ENCODE measurements at regions not wholly inside any gene's neighbourhood (a gene's known extent, or its start where the extent isn't known, plus 50 kb on each side); places are given as distances from the start of the nearest gene placed in this dataset.

DNA sequence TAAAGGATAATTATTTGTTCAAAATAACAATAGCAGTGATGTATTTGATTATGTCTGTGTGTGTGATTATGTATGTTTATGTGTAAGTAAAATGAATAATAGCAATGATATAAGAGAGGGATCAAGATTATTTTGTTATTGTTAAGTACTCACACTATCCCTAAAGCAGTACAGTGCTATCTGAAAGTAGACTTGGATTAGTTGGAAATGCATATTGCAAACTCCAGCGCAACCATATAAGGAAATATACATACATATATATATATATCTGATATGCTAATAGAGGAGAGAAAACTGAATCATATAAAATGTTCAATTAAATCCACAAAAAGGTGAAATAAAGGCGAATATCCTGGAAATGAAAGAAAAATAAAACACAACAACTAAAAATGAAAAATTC, 268.4 kb downstream of the HINT1 start:
- Histone ChIP-seq H3K27me3 (no peaks in the 10 kb centered on the region), H3K27ac (no peak overlapping the region), H3K4me1 (no peaks in the 10 kb centered on the region), H3K4me3 (no peak overlapping the region), H3K9me3 (no peaks in the 10 kb centered on the region), H3K36me3 (no peaks in the 10 kb centered on the region)
- intact Hi-C loops (cut with DNase I), result no loop called here
- DNase-seq (ENCODE audit: low spot score in 2 of 2), result no peak
- TF ChIP-seq, protein P1, sequence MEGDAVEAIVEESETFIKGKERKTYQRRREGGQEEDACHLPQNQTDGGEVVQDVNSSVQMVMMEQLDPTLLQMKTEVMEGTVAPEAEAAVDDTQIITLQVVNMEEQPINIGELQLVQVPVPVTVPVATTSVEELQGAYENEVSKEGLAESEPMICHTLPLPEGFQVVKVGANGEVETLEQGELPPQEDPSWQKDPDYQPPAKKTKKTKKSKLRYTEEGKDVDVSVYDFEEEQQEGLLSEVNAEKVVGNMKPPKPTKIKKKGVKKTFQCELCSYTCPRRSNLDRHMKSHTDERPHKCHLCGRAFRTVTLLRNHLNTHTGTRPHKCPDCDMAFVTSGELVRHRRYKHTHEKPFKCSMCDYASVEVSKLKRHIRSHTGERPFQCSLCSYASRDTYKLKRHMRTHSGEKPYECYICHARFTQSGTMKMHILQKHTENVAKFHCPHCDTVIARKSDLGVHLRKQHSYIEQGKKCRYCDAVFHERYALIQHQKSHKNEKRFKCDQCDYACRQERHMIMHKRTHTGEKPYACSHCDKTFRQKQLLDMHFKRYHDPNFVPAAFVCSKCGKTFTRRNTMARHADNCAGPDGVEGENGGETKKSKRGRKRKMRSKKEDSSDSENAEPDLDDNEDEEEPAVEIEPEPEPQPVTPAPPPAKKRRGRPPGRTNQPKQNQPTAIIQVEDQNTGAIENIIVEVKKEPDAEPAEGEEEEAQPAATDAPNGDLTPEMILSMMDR (IDR thresholded peaks at IDR 0.05), result no peak

DNA sequence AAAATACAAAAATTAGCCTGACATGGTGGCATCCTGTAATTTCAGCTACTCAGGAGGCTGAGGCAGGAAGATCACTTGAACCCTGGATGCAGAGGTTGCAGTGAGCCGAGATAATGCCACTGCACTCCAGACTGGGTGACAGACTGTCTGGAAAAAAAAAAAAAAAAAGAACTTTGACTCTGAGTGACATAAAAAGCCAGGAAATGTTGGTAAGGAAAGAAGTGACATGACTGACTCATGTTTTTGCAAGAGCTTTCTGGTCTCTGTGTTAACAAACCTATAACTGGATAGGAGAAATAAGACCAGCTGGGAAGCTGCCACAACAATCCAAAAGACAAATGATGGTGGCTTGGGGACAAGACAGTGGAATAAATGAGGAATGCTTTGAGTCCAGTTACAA, 272.1 kb downstream of the HINT1 start:
- Histone ChIP-seq H3K4me1 (no peaks in the 10 kb centered on the region), H3K9me3 (no peaks in the 10 kb centered on the region), H3K27ac (no peak overlapping the region), H3K36me3 (no peaks in the 10 kb centered on the region), H3K4me3 (no peak overlapping the region), H3K27me3 (no peaks in the 10 kb centered on the region)
- DNase-seq (ENCODE audit: low spot score in 2 of 2), result no peak
- intact Hi-C loops (cut with DNase I), result no loop called here
- TF ChIP-seq, protein P1 (IDR thresholded peaks at IDR 0.05), result no peak

DNA sequence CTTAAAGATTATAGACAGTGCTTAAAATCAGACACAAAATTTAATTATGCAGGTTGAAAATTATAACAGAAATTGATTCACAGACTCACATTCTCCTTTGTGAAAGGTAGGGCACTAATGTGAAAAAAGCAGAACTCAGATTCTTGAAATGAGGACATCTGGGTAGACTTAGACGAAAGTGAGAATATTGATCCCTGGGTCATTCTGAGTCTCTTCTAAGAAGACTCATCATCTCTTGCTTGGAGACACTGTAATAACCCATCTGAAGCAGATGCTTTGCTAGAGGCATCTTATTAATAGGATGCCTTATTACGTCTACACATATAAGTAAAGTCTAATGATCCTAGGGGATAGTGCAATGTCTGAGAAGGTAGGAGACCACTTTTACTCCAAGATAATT, 274.4 kb downstream of the HINT1 start:
- H3K9me3 ChIP-seq, result no peaks in the 10 kb centered on the region
- H3K4me3 ChIP-seq, result no peak overlapping the region
- no peak for DNase-seq (ENCODE audit: low spot score in 2 of 2)
- TF ChIP-seq, protein P1 (IDR thresholded peaks at IDR 0.05), result no peak
- intact Hi-C loops (cut with DNase I), result no loop called here
- no peak overlapping the region for H3K27ac ChIP-seq
- H3K27me3 ChIP-seq, result no peaks in the 10 kb centered on the region
- no peaks in the 10 kb centered on the region for H3K4me1 ChIP-seq
- H3K36me3 ChIP-seq, result no peaks in the 10 kb centered on the region

DNA sequence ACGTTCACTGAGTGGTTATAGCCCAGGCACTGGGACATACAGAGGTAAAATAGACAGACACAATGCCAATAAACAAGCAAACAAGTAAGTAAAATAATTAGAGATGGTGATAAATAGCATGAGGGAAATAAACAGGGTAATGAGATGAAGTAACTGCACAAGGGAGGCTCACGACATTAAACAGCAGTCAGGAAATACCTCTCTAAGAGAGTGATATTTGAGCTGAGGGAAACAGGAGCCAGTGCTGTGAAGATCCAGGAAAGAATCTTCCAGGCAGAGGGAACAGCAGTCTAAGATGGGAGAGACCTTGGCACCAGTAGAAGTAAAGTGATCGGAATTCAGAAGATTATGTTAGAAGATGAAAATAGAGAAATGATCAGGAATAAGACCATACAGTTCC, 279.4 kb downstream of the HINT1 start:
- DNase-seq (ENCODE audit: low spot score in 2 of 2), result no peak
- no peak overlapping the region for H3K27ac ChIP-seq
- TF ChIP-seq, protein P1 (IDR thresholded peaks at IDR 0.05), result no peak
- no peaks in the 10 kb centered on the region for H3K9me3 ChIP-seq
- H3K36me3 ChIP-seq, result no peaks in the 10 kb centered on the region
- intact Hi-C loops (cut with DNase I), result no loop called here
- H3K4me3 ChIP-seq, result no peak overlapping the region
- no peaks in the 10 kb centered on the region for H3K27me3 ChIP-seq
- H3K4me1 ChIP-seq, result no peaks in the 10 kb centered on the region

DNA sequence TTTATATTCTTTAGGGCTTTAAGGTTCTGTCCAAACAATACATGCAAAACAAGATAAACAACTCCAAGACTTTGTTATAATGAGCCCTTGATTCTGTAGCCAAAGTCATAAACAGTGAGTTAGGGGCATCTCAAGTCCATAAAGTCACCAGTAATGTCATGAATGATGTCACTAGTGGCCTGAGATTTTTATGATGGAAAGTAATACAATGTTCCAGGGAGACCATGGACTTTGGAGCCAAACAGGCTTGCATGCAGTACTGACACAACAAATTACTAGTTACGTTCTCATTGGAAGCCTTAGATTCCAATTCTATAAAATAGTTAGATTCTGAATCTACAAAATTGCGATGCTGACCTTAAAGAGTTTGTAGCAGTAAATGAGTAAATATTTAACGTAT, 280.0 kb downstream of the HINT1 start:
- no peak for DNase-seq (ENCODE audit: low spot score in 2 of 2)
- Histone ChIP-seq H3K4me3 (no peak overlapping the region), H3K27me3 (no peaks in the 10 kb centered on the region), H3K4me1 (no peaks in the 10 kb centered on the region), H3K27ac (no peak overlapping the region), H3K9me3 (no peaks in the 10 kb centered on the region), H3K36me3 (no peaks in the 10 kb centered on the region)
- TF ChIP-seq, protein P1 (IDR thresholded peaks at IDR 0.05), result no peak
- intact Hi-C loops (cut with DNase I), result no loop called here

DNA sequence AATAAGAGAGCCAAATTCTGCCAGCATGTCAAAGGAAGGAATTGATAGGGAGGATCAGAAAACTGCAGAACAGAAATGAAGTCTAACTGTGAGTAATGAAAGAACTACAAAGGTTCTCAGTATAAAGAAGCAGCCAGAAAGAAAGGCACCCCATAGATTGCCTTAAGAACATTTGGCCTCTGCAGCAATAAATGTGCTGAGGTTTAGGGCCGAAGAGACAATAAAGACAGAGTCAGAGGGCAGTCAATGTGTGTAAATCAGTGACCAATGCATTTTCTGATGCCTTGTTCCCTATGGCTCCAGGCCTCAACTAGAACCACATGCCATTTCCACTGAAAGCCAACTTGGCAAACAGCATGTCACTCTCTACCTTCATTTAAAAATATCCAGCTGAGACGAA, 281.0 kb downstream of the HINT1 start:
- DNase-seq (ENCODE audit: low spot score in 2 of 2), result no peak
- H3K36me3 ChIP-seq, result no peaks in the 10 kb centered on the region
- intact Hi-C loops (cut with DNase I), result no loop called here
- no peaks in the 10 kb centered on the region for H3K4me1 ChIP-seq
- H3K4me3 ChIP-seq, result no peak overlapping the region
- no peaks in the 10 kb centered on the region for H3K27me3 ChIP-seq
- TF ChIP-seq, protein P1 (IDR thresholded peaks at IDR 0.05), result no peak
- no peaks in the 10 kb centered on the region for H3K9me3 ChIP-seq
- no peak overlapping the region for H3K27ac ChIP-seq

Data from ascending aorta (tissue), 2 donors.